ENCODE measurements at regions not wholly inside any gene's neighbourhood (a gene's known extent, or its start where the extent isn't known, plus 50 kb on each side); places are given as distances from the start of the nearest gene placed in this dataset.
A peak's percentile ranks its signal among the peaks of the same experiment; 100 is the strongest.

GRCh38 chr10:23512355-23513058 is 73.6 kb downstream of the OTUD1 start (continued):
- TF ChIP-seq TSHZ1 (tag by site-specific recombination; IDR thresholded peaks at IDR 0.05; ENCODE audit: borderline replicate concordance) (no peak), ZSCAN4 (tag by site-specific recombination; IDR thresholded peaks at IDR 0.05) (no peak), HIC1 (tag by site-specific recombination; IDR thresholded peaks at IDR 0.05) (no peak), ZXDB (tag by site-specific recombination; IDR thresholded peaks at IDR 0.05) (no peak), MEIS1 (CRISPR knock-in tag; IDR thresholded peaks at IDR 0.05; ENCODE audit: borderline replicate concordance) (no peak), ZNF362 (tag by site-specific recombination; IDR thresholded peaks at IDR 0.05) (no peak), ZNF521 (tag by site-specific recombination; IDR thresholded peaks at IDR 0.05) (no peak), KLF17 (tag by site-specific recombination; IDR thresholded peaks at IDR 0.05) (no peak), ZSCAN30 (tag by site-specific recombination; IDR thresholded peaks at IDR 0.05) (no peak), ZNF670 (tag by site-specific recombination; IDR thresholded peaks at IDR 0.05; ENCODE audit: low read depth) (no peak), ZNF2 (tag by site-specific recombination; IDR thresholded peaks at IDR 0.05) (no peak), ZNF266 (tag by site-specific recombination; IDR thresholded peaks at IDR 0.05; ENCODE audit: low read depth) (no peak), ZNF24 (tag by site-specific recombination; IDR thresholded peaks at IDR 0.05) (no peak), PRDM2 (tag by site-specific recombination; IDR thresholded peaks at IDR 0.05; ENCODE audit: borderline replicate concordance) (no peak), SP3 (tag by site-specific recombination; IDR thresholded peaks at IDR 0.05) (no peak), ZNF707 (tag by site-specific recombination; IDR thresholded peaks at IDR 0.05) (no peak), ZNF548 (tag by site-specific recombination; IDR thresholded peaks at IDR 0.05) (no peak), ZSCAN18 (tag by site-specific recombination; IDR thresholded peaks at IDR 0.05) (no peak), ZNF433 (tag by site-specific recombination; IDR thresholded peaks at IDR 0.05; ENCODE audit: low read depth) (no peak), ZEB2 (tag by site-specific recombination; IDR thresholded peaks at IDR 0.05) (0 out of 2 replicates have a peak, but pooled peaks have one; percentile 41), EGR2 (tag by site-specific recombination; IDR thresholded peaks at IDR 0.05; ENCODE audit: low read depth) (no peak), ZNF366 (tag by site-specific recombination; conservative IDR thresholded peaks at IDR 0.05) (peak; percentile 31; the same call in 1 of the 2 replicates), ZNF221 (tag by site-specific recombination; IDR thresholded peaks at IDR 0.05; ENCODE audit: borderline replicate concordance) (no peak)

All from HEK293 (cell line).